Ovary (tissue), 7 donors: ENCODE measurements at regions not wholly inside any gene's neighbourhood (a gene's known extent, or its start where the extent isn't known, plus 50 kb on each side); places are given as distances from the start of the nearest gene placed in this dataset.

Source experiments
- DNase-seq, 5 donors: peaks; one replicate each; pipeline ENCODE4 v3.0.0-alpha.2; 2019 to 2020
- H3K27ac ChIP-seq, 2 donors: fragments of 200-600 bp; one replicate each; pipeline versions ENCODE4 v1.5.1 to v1.8.0; 2019 to 2022
- H3K27me3 ChIP-seq: fragments of 200-600 bp; one replicate; pipeline ENCODE4 v1.8.0; 2022
- H3K36me3 ChIP-seq: fragments of 200-600 bp; sonication (generic); one replicate; pipeline ENCODE4 v1.5.1; 2019
- H3K4me1 ChIP-seq: one replicate; pipeline ENCODE4 v1.8.1; 2013; ENCODE audit warnings: mild to moderate bottlenecking, moderate library complexity; ENCODE audit not compliant: insufficient read depth
- H3K4me3 ChIP-seq: fragments of 200-600 bp; sonication (generic); one replicate; pipeline ENCODE4 v1.5.1; 2017
- H3K9me3 ChIP-seq, 2 donors: fragments of 200-600 bp in 1 of 2; sonication (generic) in 1 of 2; one replicate each; pipeline versions ENCODE4 v1.5.1 to v1.8.1; 2013 to 2019; ENCODE audit warnings: mild to moderate bottlenecking in 1 of 2, moderate library complexity in 1 of 2
- EP300 ChIP-seq: sonication (generic); formaldehyde crosslinking; IDR thresholded peaks from one replicate; pipeline ENCODE4 v1.6.1; 2017; ENCODE audit warnings: antibody characterized with exemption
- POLR2A ChIP-seq: fragments of 450-650 bp; IDR thresholded peaks from one replicate; pipeline ENCODE4 v1.6.1; 2017; ENCODE audit warnings: antibody characterized with exemption, mild to moderate bottlenecking, moderate library complexity
- WGBS, 3 donors: extraction: QIAGEN DNeasy Blood & Tissue Kit in 1 of 3; methylation state at CpG; one replicate each; pipeline versions ENCODE4 v1.1.5 to v1.1.7; 2013 to 2017; 5-methylcytosine and 5-hydroxymethylcytosine counted together
- intact Hi-C, 4 donors: fragments of 100-400 bp; cut with DNase I; formaldehyde crosslinking; loops; one replicate each; pipeline versions ENCODE4 v1.11.0 to v1.15.1; 2022 to 2023
- TF ChIP-seq, protein P1 (sequence below), 3 donors: fragments of 450-650 bp in 2 of 3; fragments of 200-600 bp in 1 of 3; IDR thresholded peaks; one replicate each; pipeline versions ENCODE4 v1.5.1 to v1.8.0; 2016 to 2022; ENCODE audit warnings: antibody characterized with exemption in 3 of 3, mild to moderate bottlenecking in 1 of 3
- donor health status: DM: no; HTN: no; CAD: no; lungs with moderate emphysema.
- donor health status: DM: no; HTN: no; CAD: no.
- donor health status: Bipolar disorder and iron deficiency.
- donor health status: DM: no; HTN: no; CAD: no.
- donor health status: DM: yes; HTN: yes; CAD: no.

DNA sequence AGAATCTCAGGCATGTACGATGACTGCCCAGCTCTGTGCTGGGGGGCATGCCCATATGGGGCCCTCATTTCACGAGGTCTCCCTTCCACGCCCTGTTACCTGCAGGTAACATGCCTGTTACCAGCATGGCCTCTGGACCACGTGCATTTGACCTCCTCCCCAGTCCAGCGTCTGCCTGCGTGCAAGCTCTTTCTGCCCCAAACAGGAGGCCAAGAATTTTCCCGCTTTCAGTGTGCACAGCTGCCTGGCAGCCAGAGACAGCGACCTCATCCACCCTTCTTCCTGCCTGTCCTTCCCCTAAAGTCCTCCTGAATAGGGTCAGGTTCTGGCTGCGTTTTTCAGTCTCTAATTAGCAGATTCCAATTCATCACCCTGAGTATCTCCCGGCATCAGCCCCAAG lies 306.5 kb upstream of the ZFHX3 start:
- 22 to 36% (median 35%) methylated on average over 10 of the region's 10 CpGs for WGBS, 3 donors
- Histone ChIP-seq H3K9me3 (no peaks in the 10 kb centered on the region), H3K4me3 (no peak overlapping the region), H3K27ac (no peak overlapping the region), H3K27me3 (no peaks in the 10 kb centered on the region), H3K36me3 (no peaks in the 10 kb centered on the region), H3K4me1 (no peaks in the 10 kb centered on the region)
- TF ChIP-seq POLR2A (no peak), EP300 (no peak)
- TF ChIP-seq, protein P1, sequence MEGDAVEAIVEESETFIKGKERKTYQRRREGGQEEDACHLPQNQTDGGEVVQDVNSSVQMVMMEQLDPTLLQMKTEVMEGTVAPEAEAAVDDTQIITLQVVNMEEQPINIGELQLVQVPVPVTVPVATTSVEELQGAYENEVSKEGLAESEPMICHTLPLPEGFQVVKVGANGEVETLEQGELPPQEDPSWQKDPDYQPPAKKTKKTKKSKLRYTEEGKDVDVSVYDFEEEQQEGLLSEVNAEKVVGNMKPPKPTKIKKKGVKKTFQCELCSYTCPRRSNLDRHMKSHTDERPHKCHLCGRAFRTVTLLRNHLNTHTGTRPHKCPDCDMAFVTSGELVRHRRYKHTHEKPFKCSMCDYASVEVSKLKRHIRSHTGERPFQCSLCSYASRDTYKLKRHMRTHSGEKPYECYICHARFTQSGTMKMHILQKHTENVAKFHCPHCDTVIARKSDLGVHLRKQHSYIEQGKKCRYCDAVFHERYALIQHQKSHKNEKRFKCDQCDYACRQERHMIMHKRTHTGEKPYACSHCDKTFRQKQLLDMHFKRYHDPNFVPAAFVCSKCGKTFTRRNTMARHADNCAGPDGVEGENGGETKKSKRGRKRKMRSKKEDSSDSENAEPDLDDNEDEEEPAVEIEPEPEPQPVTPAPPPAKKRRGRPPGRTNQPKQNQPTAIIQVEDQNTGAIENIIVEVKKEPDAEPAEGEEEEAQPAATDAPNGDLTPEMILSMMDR (IDR thresholded peaks at IDR 0.05) = no peak
- no peak for DNase-seq
- intact Hi-C loops = no loop called here

DNA sequence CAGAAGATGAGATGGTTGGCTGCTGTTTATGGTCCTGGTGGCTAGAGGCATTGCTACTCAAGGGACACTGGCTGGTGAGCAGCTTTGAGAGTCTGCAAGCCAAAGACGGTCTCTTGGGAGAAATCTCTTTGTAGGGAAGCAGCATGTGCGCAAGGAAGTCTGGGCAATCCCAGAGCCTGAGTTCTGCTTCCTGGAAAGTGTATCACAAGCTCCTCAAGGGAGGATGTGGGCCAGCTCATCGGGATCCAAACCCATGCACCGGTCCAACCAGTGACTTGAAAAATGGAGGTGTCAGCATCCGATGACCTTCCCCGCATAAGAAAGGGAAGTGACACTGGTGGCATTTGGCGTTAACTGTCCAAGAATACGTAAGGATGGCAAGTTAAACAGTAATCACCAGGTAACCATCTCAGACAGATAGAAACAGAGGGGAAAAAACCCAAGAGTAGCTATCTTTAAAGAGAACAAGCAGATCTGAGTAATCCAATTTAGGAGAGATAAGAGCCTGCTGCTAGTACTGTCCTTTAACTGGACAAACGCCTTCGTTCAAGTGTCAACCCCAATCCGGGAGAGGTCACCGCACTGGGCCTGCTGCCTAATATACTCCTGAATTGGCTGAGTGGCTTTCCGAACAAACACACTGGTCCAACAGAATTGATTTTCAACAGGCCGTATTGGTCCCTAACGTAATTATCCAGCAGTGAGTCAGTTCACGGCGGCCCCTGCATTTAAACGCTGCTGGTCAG lies 303.0 kb upstream of the ZFHX3 start:
- no peaks in the 10 kb centered on the region for H3K36me3 ChIP-seq

DNA sequence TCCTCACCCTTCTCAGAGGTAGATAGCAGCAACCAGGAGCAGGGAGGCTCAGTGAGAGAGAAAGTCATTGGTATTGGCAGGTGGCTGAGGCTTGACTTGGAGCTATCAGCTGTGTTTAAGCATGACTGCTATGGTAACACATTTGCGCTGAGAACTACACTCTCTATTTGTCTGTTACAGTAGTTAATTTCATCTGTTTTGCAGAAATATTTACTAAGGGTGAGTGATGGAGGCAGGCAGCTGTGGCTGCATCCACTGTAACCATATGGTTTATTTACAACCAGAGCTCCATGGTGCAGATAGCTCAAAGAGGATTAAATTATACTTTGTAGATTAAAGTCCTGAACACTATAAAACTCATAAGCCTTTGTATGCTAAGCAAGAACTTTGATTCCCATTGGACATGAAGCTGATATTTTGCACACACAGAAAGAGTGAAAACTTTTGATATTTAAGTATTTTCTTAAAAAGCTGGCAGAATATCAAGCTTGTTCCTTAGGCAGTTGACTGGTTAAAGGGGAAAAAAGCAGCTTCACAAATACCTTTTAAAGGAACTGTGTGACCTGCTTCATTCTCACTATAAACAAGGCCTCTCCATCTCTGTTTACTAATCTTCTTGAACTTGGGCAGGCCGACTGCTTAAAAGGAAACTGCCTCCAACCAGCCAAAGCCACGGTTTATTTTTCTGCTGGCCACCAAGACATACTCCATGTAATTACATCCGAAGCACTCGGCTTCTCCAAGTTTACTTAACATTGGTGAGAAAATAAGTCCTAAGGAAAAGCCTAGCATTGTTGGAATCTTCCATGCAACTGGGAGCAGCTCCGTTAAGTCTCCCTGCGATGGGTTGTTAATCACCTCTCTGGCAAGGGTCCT lies 299.8 kb upstream of the ZFHX3 start:
- intact Hi-C loops = no loop called here
- 24 to 38% (median 24%) methylated on average over 7 of the region's 7 CpGs for WGBS, 3 donors
- H3K36me3 ChIP-seq = no peaks in the 10 kb centered on the region
- TF ChIP-seq POLR2A = no peak
- TF ChIP-seq EP300 = no peak
- TF ChIP-seq, protein P1 (IDR thresholded peaks at IDR 0.05) = no peak
- H3K4me3 ChIP-seq = no peak overlapping the region
- no peaks in the 10 kb centered on the region for H3K9me3 ChIP-seq
- no peak overlapping the region for H3K27ac ChIP-seq
- no peaks in the 10 kb centered on the region for H3K27me3 ChIP-seq
- H3K4me1 ChIP-seq = no peaks in the 10 kb centered on the region
- no peak for DNase-seq

More for the DNA sequence above, 303.0 kb upstream of the ZFHX3 start:
- Histone ChIP-seq H3K27ac (no peak overlapping the region), H3K4me3 (no peak overlapping the region), H3K9me3 (no peaks in the 10 kb centered on the region), H3K27me3 (no peaks in the 10 kb centered on the region), H3K4me1 (no peaks in the 10 kb centered on the region)
- intact Hi-C loops = no loop called here
- WGBS, 3 donors = 87 to 89% (median 88%) methylated on average over 18 of the region's 18 CpGs
- DNase-seq = no peak
- TF ChIP-seq, protein P1 (IDR thresholded peaks at IDR 0.05) = no peak
- no peak for TF ChIP-seq EP300

DNA sequence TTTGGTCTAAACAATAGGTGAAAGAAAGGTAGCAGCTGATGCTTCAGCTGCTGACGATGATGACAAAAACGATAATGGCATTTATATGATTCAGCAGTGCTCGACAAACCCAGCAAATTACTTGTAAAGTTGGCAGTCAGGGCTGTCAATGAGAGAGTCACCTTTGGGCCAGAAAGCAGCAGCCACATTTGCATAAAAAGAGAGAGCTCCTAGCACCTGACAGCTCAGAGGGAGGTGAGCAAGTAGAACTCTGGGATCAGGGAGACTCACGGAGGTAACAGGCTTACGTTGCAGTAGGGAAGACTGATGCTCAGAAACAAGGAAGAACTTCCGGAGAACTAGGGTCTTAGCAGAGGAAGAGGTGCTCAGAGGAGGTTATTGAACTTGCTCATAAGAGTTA lies 291.9 kb upstream of the ZFHX3 start:
- no peak overlapping the region for H3K4me3 ChIP-seq
- no peak for DNase-seq
- no peak overlapping the region for H3K27ac ChIP-seq
- TF ChIP-seq, protein P1 (IDR thresholded peaks at IDR 0.05) = no peak
- TF ChIP-seq EP300 (no peak), POLR2A (no peak)
- H3K4me1 ChIP-seq = no peaks in the 10 kb centered on the region
- no peaks in the 10 kb centered on the region for H3K36me3 ChIP-seq
- intact Hi-C loops = no loop called here
- 77 to 82% (median 82%) methylated on average over 6 of the region's 6 CpGs for WGBS, 3 donors
- H3K27me3 ChIP-seq = no peaks in the 10 kb centered on the region
- no peaks in the 10 kb centered on the region for H3K9me3 ChIP-seq
